ENCODE measurements at regions not wholly inside any gene's neighbourhood (a gene's known extent, or its start where the extent isn't known, plus 50 kb on each side); places are given as distances from the start of the nearest gene placed in this dataset.

DNA sequence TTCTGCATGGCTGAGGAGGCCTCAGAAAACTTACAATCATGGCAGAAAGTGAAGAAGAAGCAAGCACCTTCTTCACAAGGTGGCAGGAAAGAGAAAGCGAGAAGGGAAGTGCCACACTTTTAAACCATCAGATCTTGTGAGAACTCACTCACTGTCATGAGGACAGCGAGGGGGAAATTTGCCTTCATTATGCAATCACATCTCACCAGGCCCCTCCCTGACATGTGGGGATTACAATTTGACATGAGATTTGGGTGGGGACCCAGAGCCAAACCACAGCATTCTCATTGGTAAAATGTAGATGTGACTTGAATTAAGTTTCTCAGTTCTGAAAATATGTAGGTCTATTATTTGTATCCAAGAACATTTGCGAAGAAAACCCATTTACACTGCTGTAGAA lies 854.8 kb downstream of the EPHA4 start:
- TF ChIP-seq, protein P1, sequence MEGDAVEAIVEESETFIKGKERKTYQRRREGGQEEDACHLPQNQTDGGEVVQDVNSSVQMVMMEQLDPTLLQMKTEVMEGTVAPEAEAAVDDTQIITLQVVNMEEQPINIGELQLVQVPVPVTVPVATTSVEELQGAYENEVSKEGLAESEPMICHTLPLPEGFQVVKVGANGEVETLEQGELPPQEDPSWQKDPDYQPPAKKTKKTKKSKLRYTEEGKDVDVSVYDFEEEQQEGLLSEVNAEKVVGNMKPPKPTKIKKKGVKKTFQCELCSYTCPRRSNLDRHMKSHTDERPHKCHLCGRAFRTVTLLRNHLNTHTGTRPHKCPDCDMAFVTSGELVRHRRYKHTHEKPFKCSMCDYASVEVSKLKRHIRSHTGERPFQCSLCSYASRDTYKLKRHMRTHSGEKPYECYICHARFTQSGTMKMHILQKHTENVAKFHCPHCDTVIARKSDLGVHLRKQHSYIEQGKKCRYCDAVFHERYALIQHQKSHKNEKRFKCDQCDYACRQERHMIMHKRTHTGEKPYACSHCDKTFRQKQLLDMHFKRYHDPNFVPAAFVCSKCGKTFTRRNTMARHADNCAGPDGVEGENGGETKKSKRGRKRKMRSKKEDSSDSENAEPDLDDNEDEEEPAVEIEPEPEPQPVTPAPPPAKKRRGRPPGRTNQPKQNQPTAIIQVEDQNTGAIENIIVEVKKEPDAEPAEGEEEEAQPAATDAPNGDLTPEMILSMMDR (conservative IDR thresholded peaks at IDR 0.05; ENCODE audit: low read length) = no peak
- TF ChIP-seq EZH2phosphoT487 (IDR thresholded peaks at IDR 0.05; ENCODE audit: borderline replicate concordance) = no peak

Measured in Loucy (cell line).